ENCODE measurements at regions not wholly inside any gene's neighbourhood (a gene's known extent, or its start where the extent isn't known, plus 50 kb on each side); places are given as distances from the start of the nearest gene placed in this dataset.
"Not testable (repeated sequence)": the region's sequence is repeated elsewhere in the genome, so short reads cannot be mapped to it uniquely, and the experiment has no call there.

GRCh38 chr20:28562510-28562898 is 2695.0 kb upstream of the DEFB115 start:
- H3K27ac Mint-ChIP-seq (ENCODE audit: low read depth, unreplicated experiment), result no peak overlapping the region
- no peaks in the 10 kb centered on the region for H3K27me3 Mint-ChIP-seq (ENCODE audit: insufficient read depth, unreplicated experiment)
- no peak overlapping the region for H3K4me3 Mint-ChIP-seq (ENCODE audit: unreplicated experiment)
- no TSS peak for BruUV-seq (replicated peaks)
- ChIA-PET POLR2A (no interaction called here), CTCF (interaction anchor here (0.7 to 1.4 kb wide), 2 partner anchors 13 to 15 kb away, joined by 3 read pairs; no protein-coding TSS in a partner anchor)
- DNase-seq (ENCODE audit: unreplicated experiment), result peak; percentile 70
- no peaks in the 10 kb centered on the region for H3K36me3 Mint-ChIP-seq (ENCODE audit: insufficient read depth, unreplicated experiment)
- peaks cover 7% of the 10 kb centered on the region for H3K4me1 Mint-ChIP-seq (ENCODE audit: insufficient read depth, unreplicated experiment)
- H3K9me3 Mint-ChIP-seq (ENCODE audit: unreplicated experiment), result peaks cover 37% of the 10 kb centered on the region
- TF ChIP-seq CTCF (IDR thresholded peaks at IDR 0.05; ENCODE audit: unreplicated experiment), result no peak
- intact Hi-C loops (cut with micrococcal nuclease), result no loop called here

DNA sequence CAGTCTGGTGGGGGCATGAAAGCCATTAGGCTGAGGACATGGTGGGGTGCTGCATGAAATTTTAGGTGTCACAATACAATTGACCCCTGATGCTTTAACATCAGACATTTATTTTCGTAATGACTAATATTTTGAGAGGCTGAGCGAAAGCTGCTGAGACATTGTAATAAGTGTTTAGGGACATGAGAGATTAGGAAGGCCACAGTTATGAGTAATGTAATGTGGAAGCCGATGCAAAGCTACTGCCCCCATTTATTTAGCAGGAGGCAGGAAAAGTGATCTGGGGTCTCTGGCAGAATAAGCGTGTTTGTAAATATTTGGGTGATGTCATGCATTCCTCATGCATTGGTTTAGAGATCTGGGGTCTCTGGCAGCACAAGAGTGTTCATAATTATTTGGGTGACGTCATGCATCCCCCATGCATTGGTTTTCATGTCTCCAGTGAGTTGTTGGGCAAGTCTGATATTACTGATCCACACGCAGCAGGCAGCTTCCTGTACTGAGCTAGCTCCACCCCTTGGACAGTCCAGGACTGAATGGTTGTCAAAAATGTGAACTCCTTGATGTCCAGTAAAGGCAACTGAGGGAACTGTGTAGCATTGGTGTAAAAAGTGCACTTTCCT is 2694.5 kb upstream of the DEFB115 start:
- peaks cover 32% of the 10 kb centered on the region for H3K9me3 Mint-ChIP-seq (ENCODE audit: unreplicated experiment)
- BruUV-seq (replicated peaks); H3K4me3 Mint-ChIP-seq (ENCODE audit: unreplicated experiment); POLR2A ChIA-PET; H3K4me1 Mint-ChIP-seq (ENCODE audit: insufficient read depth, unreplicated experiment); H3K27me3 Mint-ChIP-seq (ENCODE audit: insufficient read depth, unreplicated experiment); H3K27ac Mint-ChIP-seq (ENCODE audit: low read depth, unreplicated experiment); intact Hi-C loops (cut with micrococcal nuclease); H3K36me3 Mint-ChIP-seq (ENCODE audit: insufficient read depth, unreplicated experiment): not testable (repeated sequence)
- CTCF ChIA-PET, result interaction anchor here (0.7 to 1.4 kb wide), 2 partner anchors 13 to 14 kb away, joined by 3 read pairs; no protein-coding TSS in a partner anchor
- peak; percentile 58 for DNase-seq (ENCODE audit: unreplicated experiment)

DNA sequence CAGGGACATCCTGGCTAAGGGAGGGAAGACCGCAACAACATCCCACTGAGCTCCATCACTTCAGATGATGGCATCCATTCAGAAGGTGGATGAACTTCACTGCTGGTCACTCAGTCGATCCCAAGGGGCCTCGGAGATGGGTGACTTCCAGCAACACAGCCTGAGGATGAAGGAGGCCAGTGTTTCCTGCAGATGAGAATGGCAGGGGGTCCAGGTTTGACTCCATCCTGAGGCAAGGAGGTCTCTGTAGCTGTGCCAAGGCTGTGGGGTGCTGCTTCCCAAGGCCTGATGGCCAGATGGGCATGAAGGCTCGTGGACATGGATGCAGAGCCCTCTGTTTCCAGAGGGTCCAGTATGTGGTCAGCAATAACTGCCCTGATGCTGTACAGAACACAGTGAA is 2693.4 kb upstream of the DEFB115 start:
- CTCF ChIA-PET; intact Hi-C loops (cut with micrococcal nuclease); BruUV-seq (replicated peaks); H3K27ac Mint-ChIP-seq (ENCODE audit: low read depth, unreplicated experiment); H3K36me3 Mint-ChIP-seq (ENCODE audit: insufficient read depth, unreplicated experiment); POLR2A ChIA-PET; H3K4me1 Mint-ChIP-seq (ENCODE audit: insufficient read depth, unreplicated experiment); DNase-seq (ENCODE audit: unreplicated experiment); H3K27me3 Mint-ChIP-seq (ENCODE audit: insufficient read depth, unreplicated experiment); H3K4me3 Mint-ChIP-seq (ENCODE audit: unreplicated experiment): not testable (repeated sequence)
- peaks cover 24% of the 10 kb centered on the region for H3K9me3 Mint-ChIP-seq (ENCODE audit: unreplicated experiment)

GRCh38 chr20:28564688-28565463 is 2692.6 kb upstream of the DEFB115 start:
- DNase-seq (ENCODE audit: unreplicated experiment); POLR2A ChIA-PET; BruUV-seq (replicated peaks); H3K4me3 Mint-ChIP-seq (ENCODE audit: unreplicated experiment); intact Hi-C loops (cut with micrococcal nuclease); H3K4me1 Mint-ChIP-seq (ENCODE audit: insufficient read depth, unreplicated experiment); CTCF ChIA-PET; H3K27ac Mint-ChIP-seq (ENCODE audit: low read depth, unreplicated experiment); H3K36me3 Mint-ChIP-seq (ENCODE audit: insufficient read depth, unreplicated experiment); H3K27me3 Mint-ChIP-seq (ENCODE audit: insufficient read depth, unreplicated experiment): not testable (repeated sequence)
- peaks cover 33% of the 10 kb centered on the region for H3K9me3 Mint-ChIP-seq (ENCODE audit: unreplicated experiment)

DNA sequence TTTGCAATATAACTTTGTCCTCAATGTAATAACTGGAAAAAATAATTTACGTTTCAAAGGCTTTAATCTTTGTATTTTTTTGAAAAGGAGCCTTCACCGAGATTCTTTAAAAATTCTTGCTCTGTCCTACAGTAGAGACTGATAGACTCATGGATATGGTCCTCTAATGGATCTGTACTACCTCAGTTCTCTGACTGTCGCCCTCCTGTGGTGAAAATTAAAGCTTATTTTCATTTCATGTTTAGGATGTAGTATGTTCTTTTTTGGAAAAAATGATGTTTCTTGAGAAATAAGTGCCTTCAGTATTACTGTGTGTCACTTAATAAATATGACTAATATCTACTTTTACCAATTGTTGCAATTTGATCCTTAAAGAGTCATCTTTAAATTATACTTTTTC is 2681.5 kb upstream of the DEFB115 start:
- CTCF ChIA-PET, result interaction anchor here (0.6 kb wide), 1 partner anchor 14 kb away, joined by 3 read pairs; no protein-coding TSS in a partner anchor
- H3K27me3 Mint-ChIP-seq (ENCODE audit: insufficient read depth, unreplicated experiment); POLR2A ChIA-PET; H3K4me3 Mint-ChIP-seq (ENCODE audit: unreplicated experiment); H3K4me1 Mint-ChIP-seq (ENCODE audit: insufficient read depth, unreplicated experiment); BruUV-seq (replicated peaks); H3K36me3 Mint-ChIP-seq (ENCODE audit: insufficient read depth, unreplicated experiment); H3K27ac Mint-ChIP-seq (ENCODE audit: low read depth, unreplicated experiment); intact Hi-C loops (cut with micrococcal nuclease); H3K9me3 Mint-ChIP-seq (ENCODE audit: unreplicated experiment): not testable (repeated sequence)
- peak; percentile 30 for DNase-seq (ENCODE audit: unreplicated experiment)

DNA sequence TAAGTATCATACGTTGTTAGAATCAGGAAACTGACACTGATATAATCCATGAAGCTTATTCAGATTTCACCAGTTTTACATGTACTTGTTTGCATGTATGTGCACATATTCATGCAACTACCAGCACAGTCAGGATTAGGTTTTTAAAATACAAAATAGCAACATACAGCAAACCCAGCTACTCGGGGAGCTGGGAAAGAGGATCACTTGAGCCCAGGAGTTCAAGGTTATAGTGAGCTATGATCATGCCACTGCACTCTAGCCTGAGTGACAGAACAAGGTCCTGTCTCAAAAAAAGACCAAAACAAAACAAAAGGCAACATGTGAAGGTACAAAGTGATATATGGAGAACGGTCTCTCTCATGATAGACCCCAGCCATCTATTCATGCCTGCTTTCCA is 2665.8 kb upstream of the DEFB115 start:
- DNase-seq (ENCODE audit: unreplicated experiment); H3K9me3 Mint-ChIP-seq (ENCODE audit: unreplicated experiment); CTCF ChIA-PET; H3K27ac Mint-ChIP-seq (ENCODE audit: low read depth, unreplicated experiment); intact Hi-C loops (cut with micrococcal nuclease); H3K4me1 Mint-ChIP-seq (ENCODE audit: insufficient read depth, unreplicated experiment); H3K36me3 Mint-ChIP-seq (ENCODE audit: insufficient read depth, unreplicated experiment); H3K4me3 Mint-ChIP-seq (ENCODE audit: unreplicated experiment); BruUV-seq (replicated peaks); H3K27me3 Mint-ChIP-seq (ENCODE audit: insufficient read depth, unreplicated experiment); POLR2A ChIA-PET: not testable (repeated sequence)

DNA sequence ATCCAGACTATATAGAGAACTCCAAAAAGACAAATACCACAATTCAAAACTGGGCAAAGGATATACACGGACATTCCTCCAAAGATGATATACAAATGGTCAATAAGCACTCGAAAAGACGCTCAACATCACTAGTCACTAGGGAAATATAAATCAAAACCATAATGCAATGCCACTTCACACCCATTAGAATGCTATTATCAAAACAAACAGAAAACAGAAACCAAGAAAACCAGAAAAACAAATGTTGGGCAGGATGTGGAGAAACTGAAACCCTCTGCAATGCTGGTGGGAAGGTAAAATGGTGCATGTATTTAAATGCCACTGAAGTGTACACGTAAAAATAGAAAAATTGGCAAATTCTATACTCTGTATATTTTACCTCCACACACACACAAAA is 2664.1 kb upstream of the DEFB115 start:
- H3K27ac Mint-ChIP-seq (ENCODE audit: low read depth, unreplicated experiment); H3K4me1 Mint-ChIP-seq (ENCODE audit: insufficient read depth, unreplicated experiment); POLR2A ChIA-PET; H3K27me3 Mint-ChIP-seq (ENCODE audit: insufficient read depth, unreplicated experiment); CTCF ChIA-PET; H3K4me3 Mint-ChIP-seq (ENCODE audit: unreplicated experiment); intact Hi-C loops (cut with micrococcal nuclease); BruUV-seq (replicated peaks); H3K9me3 Mint-ChIP-seq (ENCODE audit: unreplicated experiment); DNase-seq (ENCODE audit: unreplicated experiment); H3K36me3 Mint-ChIP-seq (ENCODE audit: insufficient read depth, unreplicated experiment): not testable (repeated sequence)

DNA sequence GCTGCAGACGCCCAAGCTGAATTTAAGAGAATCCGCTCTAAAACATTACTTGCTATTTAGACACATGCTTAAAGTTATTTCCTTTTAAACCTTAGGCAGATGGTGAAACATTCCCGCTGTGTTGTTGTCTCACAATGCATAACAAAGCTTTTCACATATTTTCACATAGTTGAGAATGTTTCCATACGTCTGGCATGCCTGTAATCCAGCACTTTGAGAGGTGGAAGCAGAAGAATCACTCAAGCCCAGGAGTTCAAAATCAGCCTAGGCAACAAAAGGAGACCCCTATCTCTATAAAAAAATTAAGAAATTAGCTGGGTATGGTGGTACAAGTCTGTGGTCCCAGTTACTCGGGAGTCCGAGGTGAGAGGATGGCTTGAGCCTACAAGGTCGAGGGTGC is 2663.0 kb upstream of the DEFB115 start:
- H3K36me3 Mint-ChIP-seq (ENCODE audit: insufficient read depth, unreplicated experiment); H3K27ac Mint-ChIP-seq (ENCODE audit: low read depth, unreplicated experiment); POLR2A ChIA-PET; H3K9me3 Mint-ChIP-seq (ENCODE audit: unreplicated experiment); H3K4me1 Mint-ChIP-seq (ENCODE audit: insufficient read depth, unreplicated experiment); H3K27me3 Mint-ChIP-seq (ENCODE audit: insufficient read depth, unreplicated experiment); CTCF ChIA-PET; intact Hi-C loops (cut with micrococcal nuclease); BruUV-seq (replicated peaks); H3K4me3 Mint-ChIP-seq (ENCODE audit: unreplicated experiment); DNase-seq (ENCODE audit: unreplicated experiment): not testable (repeated sequence)

- CTCF ChIA-PET; H3K27me3 Mint-ChIP-seq (ENCODE audit: insufficient read depth, unreplicated experiment): not testable (repeated sequence)
These were observed 2655.5 kb upstream of the DEFB115 start for GRCh38 chr20:28602006-28602402.

More at GRCh38 chr20:28602006-28602402, 2655.5 kb upstream of the DEFB115 start:
- intact Hi-C loops (cut with micrococcal nuclease); H3K4me1 Mint-ChIP-seq (ENCODE audit: insufficient read depth, unreplicated experiment); DNase-seq (ENCODE audit: unreplicated experiment); BruUV-seq (replicated peaks); POLR2A ChIA-PET; H3K36me3 Mint-ChIP-seq (ENCODE audit: insufficient read depth, unreplicated experiment): not testable (repeated sequence)
- H3K4me3 Mint-ChIP-seq (ENCODE audit: unreplicated experiment), result peak overlapping the region; percentile 84
- peak overlapping the region; percentile 69 for H3K27ac Mint-ChIP-seq (ENCODE audit: low read depth, unreplicated experiment)
- peaks cover 14% of the 10 kb centered on the region for H3K9me3 Mint-ChIP-seq (ENCODE audit: unreplicated experiment)
